Esophagus muscularis mucosa (tissue), 4 donors: ENCODE measurements at regions not wholly inside any gene's neighbourhood (a gene's known extent, or its start where the extent isn't known, plus 50 kb on each side); places are given as distances from the start of the nearest gene placed in this dataset.

Experiments
- EP300 ChIP-seq: sonication (generic); formaldehyde crosslinking; IDR thresholded peaks from one replicate; pipeline ENCODE4 v1.6.1; 2017; ENCODE audit warnings: antibody characterized with exemption
- POLR2A ChIP-seq: fragments of 450-650 bp; IDR thresholded peaks from one replicate; pipeline ENCODE4 v1.6.1; 2017; ENCODE audit warnings: antibody characterized with exemption, moderate library complexity, mild to moderate bottlenecking, low read depth
- POLR2AphosphoS5 ChIP-seq, 2 donors: sonication (generic); formaldehyde crosslinking; IDR thresholded peaks; one replicate each; pipeline ENCODE4 v1.6.1; 2017; ENCODE audit warnings: antibody characterized with exemption in 2 of 2
- TF ChIP-seq, protein P1 (sequence below), 3 experiments: fragments of 200-600 bp in 2 of 3; fragments of 450-650 bp in 1 of 3; sonication (generic) in 2 of 3; IDR thresholded peaks; one replicate each; pipeline ENCODE4 v1.5.1; 2017 to 2019; ENCODE audit warnings: antibody characterized with exemption in 3 of 3, mild to moderate bottlenecking in 2 of 3, moderate library complexity in 1 of 3

DNA sequence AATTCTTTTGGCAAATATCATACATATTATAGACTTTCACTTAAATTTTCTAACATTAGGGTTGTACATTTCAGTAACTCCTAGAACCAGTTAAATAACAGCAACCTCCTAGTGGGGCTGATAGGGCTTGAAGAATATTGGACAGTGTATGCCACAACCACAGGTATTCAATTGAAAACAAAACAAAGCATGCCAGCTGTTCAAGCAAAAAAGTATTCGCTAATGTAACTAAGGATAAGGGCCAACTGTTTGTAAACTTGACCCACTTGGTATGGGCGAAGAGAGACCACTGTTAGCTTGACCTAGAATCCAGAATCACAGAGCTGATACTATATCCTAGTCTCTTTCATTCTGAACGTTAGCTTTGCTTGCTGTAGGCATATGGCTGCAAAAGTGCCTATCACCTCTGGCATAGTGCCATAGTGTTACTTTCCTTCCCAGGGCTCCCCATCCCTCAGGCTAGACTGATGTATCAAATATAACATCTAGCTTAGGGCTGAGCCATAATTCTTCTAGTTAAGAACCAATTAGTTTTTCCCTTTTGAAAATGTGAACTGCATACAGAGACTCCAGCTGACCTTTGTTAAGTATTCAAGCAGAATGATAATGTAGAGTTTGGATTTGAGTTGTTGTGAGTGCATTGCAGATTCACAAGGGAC lies 458.8 kb upstream of the NRXN1 start:
- no peak for TF ChIP-seq EP300
- TF ChIP-seq, protein P1, sequence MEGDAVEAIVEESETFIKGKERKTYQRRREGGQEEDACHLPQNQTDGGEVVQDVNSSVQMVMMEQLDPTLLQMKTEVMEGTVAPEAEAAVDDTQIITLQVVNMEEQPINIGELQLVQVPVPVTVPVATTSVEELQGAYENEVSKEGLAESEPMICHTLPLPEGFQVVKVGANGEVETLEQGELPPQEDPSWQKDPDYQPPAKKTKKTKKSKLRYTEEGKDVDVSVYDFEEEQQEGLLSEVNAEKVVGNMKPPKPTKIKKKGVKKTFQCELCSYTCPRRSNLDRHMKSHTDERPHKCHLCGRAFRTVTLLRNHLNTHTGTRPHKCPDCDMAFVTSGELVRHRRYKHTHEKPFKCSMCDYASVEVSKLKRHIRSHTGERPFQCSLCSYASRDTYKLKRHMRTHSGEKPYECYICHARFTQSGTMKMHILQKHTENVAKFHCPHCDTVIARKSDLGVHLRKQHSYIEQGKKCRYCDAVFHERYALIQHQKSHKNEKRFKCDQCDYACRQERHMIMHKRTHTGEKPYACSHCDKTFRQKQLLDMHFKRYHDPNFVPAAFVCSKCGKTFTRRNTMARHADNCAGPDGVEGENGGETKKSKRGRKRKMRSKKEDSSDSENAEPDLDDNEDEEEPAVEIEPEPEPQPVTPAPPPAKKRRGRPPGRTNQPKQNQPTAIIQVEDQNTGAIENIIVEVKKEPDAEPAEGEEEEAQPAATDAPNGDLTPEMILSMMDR (IDR thresholded peaks at IDR 0.05): no peak
- no peak for TF ChIP-seq POLR2A
- no peak for TF ChIP-seq POLR2AphosphoS5 (IDR thresholded peaks at IDR 0.05)
